Activated CD8-positive, alpha-beta T cell treated with anti-CD3 and anti-CD28 coated beads for 36 hours (primary cell): ENCODE measurements at regions not wholly inside any gene's neighbourhood (a gene's known extent, or its start where the extent isn't known, plus 50 kb on each side); places are given as distances from the start of the nearest gene placed in this dataset.

Experiments
- ATAC-seq: fragments of 200-7000 bp; cut with Tn5 transposase; one replicate; pipeline ENCODE4 v1.10.0; 2021; ENCODE audit warnings: mild to moderate bottlenecking, moderate library complexity
- CTCF ChIA-PET: fragments of 350-600 bp; sonication (Branson Sonifier 250); formaldehyde crosslinking; loops from one replicate; lab custom pipeline; 2021; ENCODE audit warnings: antibody characterized with exemption; lab: Charles Lee
- POLR2A ChIA-PET: fragments of 350-600 bp; sonication (Branson Sonifier 250); formaldehyde crosslinking; loops from one replicate; lab custom pipeline; 2021; ENCODE audit warnings: antibody characterized with exemption; lab: Charles Lee
- DNase-seq: peaks from one replicate; pipeline ENCODE4 v3.0.0-alpha.2; 2020
- H3K27ac Mint-ChIP-seq: one replicate; pipeline ENCODE4 v1.8.0; 2021; ENCODE audit warnings: mild to moderate bottlenecking, mixed read lengths
- H3K27me3 Mint-ChIP-seq: one replicate; pipeline ENCODE4 v1.8.0; 2021; ENCODE audit warnings: mixed read lengths
- H3K36me3 Mint-ChIP-seq: one replicate; pipeline ENCODE4 v1.8.0; 2021; ENCODE audit warnings: low read depth, mixed read lengths
- H3K4me1 Mint-ChIP-seq: one replicate; pipeline ENCODE4 v1.8.0; 2021; ENCODE audit warnings: low read depth, mixed read lengths
- H3K4me3 Mint-ChIP-seq: one replicate; pipeline ENCODE4 v1.8.0; 2021; ENCODE audit warnings: mild to moderate bottlenecking, moderate library complexity, mixed read lengths
- H3K9me3 Mint-ChIP-seq: one replicate; pipeline ENCODE4 v1.8.0; 2021; ENCODE audit warnings: mixed read lengths
- CTCF ChIP-seq: fragments of 200-600 bp; IDR thresholded peaks from one replicate; pipeline ENCODE4 v1.8.0; 2022; ENCODE audit warnings: antibody characterized with exemption, mild to moderate bottlenecking
- intact Hi-C: fragments of 100-400 bp; cut with micrococcal nuclease; formaldehyde crosslinking; loops from one replicate; pipeline ENCODE4 v1.10.0; 2022

DNA sequence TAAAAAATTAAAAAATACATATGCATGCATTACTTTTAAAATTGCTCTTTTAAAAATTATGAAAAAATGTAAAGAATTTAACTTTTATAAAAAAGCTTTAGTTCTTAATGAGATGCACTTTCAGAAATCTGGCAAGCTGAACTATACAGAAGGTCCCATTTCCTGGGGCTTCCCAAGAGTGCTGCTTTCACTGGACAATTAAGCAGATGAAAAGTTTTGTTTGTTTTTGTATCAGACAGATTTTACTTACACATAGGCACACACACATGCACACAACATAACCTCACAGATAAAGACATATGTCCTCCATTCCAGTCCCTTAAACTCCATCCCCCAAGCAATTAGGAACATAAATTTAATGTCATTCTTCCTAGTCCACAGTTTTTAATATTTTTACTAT is 402.3 kb upstream of the ASIC2 start:
- no peaks in the 10 kb centered on the region for H3K9me3 Mint-ChIP-seq
- intact Hi-C loops = no loop called here
- ChIA-PET CTCF (interaction anchor here (1.1 to 2.1 kb wide), 2 partner anchors 21 to 56 kb away, joined by 3 to 6 read pairs; no protein-coding TSS in a partner anchor), POLR2A (interaction anchor here (0.7 to 0.8 kb wide), 2 partner anchors 9 to 17 kb away, joined by 3 read pairs; no protein-coding TSS in a partner anchor)
- no peaks in the 10 kb centered on the region for H3K4me1 Mint-ChIP-seq
- no peak for DNase-seq
- TF ChIP-seq CTCF = no peak
- H3K36me3 Mint-ChIP-seq = no peaks in the 10 kb centered on the region
- peaks cover 13% of the 10 kb centered on the region for H3K27me3 Mint-ChIP-seq
- no peak for ATAC-seq
- H3K4me3 Mint-ChIP-seq = no peak overlapping the region
- H3K27ac Mint-ChIP-seq = no peak overlapping the region

DNA sequence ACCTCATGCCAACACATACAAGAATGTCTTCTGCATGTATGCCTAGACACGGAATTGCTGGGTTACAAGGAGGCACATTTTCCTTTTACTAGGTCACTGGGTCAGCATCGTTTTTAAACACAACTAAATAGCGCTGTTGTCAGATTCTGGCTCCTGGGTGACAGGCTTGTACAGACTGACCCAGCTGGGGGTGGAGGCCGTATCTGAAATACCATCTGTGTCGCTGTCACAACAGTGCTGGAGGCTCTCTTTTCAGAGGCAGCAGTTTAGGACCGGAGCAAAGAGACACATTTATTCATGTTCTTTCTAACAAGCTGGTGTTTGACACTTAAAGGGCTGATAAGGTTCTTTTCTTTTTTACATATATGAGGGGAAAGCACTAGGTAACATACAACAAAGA is 403.0 kb upstream of the ASIC2 start:
- no peak for TF ChIP-seq CTCF
- POLR2A ChIA-PET = no interaction called here
- Mint-ChIP-seq H3K4me1 (no peaks in the 10 kb centered on the region), H3K27me3 (peaks cover 13% of the 10 kb centered on the region), H3K36me3 (no peaks in the 10 kb centered on the region), H3K9me3 (no peaks in the 10 kb centered on the region), H3K27ac (no peak overlapping the region), H3K4me3 (no peak overlapping the region)
- ATAC-seq (no peak), DNase-seq (no peak)
- intact Hi-C loops = no loop called here
- CTCF ChIA-PET = no interaction called here

GRCh38 chr17:33697557-33697956 is 404.5 kb upstream of the ASIC2 start:
- intact Hi-C loops = no loop called here
- no peaks in the 10 kb centered on the region for H3K36me3 Mint-ChIP-seq
- H3K4me1 Mint-ChIP-seq = no peaks in the 10 kb centered on the region
- peaks cover 13% of the 10 kb centered on the region for H3K27me3 Mint-ChIP-seq
- CTCF ChIA-PET = no interaction called here
- H3K4me3 Mint-ChIP-seq = no peak overlapping the region
- DNase-seq (peak; percentile 6), ATAC-seq (peak; percentile 74)
- no peak overlapping the region for H3K27ac Mint-ChIP-seq
- H3K9me3 Mint-ChIP-seq = no peaks in the 10 kb centered on the region
- POLR2A ChIA-PET = no interaction called here
- no peak for TF ChIP-seq CTCF

DNA sequence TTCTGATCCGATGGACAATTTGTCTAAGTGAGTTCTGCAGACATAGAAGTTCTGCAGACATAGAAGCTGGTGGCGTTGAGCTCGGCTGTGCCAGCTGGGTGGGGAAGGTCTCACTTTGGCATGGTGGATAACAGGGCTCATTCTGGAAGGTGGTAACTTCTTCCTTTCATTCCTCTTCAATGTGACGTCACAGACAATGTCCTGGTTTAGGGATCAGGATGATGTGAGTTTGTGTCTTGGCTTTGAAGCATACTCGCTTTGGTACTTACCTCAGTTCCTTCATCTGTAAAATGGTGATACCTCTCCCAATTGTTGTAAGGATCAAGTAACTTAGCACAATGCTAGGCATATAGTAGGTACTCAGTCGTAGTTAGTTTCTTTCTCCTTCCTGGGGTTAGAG is 408.8 kb upstream of the ASIC2 start:
- POLR2A ChIA-PET = no interaction called here
- H3K4me3 Mint-ChIP-seq = no peak overlapping the region
- H3K27me3 Mint-ChIP-seq = peaks cover 9% of the 10 kb centered on the region
- intact Hi-C loops = no loop called here
- no peak for TF ChIP-seq CTCF
- no peaks in the 10 kb centered on the region for H3K36me3 Mint-ChIP-seq
- no peaks in the 10 kb centered on the region for H3K9me3 Mint-ChIP-seq
- ATAC-seq (no peak), DNase-seq (no peak)
- CTCF ChIA-PET = no interaction called here
- no peaks in the 10 kb centered on the region for H3K4me1 Mint-ChIP-seq
- H3K27ac Mint-ChIP-seq = no peak overlapping the region

DNA sequence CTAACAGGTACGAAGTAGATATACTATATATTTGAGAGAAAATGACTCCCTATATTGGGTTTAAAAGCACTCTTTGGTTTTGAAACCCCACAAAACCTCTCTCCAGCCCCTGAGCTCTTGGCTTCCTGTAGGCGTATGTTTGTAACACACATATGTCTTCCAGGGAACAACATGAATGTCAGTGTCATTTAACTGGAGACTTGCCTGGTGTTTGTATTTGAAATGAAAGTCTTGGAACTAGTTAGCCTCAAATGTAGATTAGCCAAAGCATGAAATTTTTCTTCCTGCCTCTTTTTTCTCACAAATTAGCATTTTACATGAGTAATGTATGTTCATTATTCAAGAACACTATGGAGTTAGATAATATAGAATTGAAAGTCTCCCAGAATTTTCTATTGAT is 411.8 kb upstream of the ASIC2 start:
- Mint-ChIP-seq H3K4me1 (no peaks in the 10 kb centered on the region), H3K9me3 (no peaks in the 10 kb centered on the region), H3K27ac (no peak overlapping the region), H3K27me3 (no peaks in the 10 kb centered on the region), H3K4me3 (no peak overlapping the region), H3K36me3 (no peaks in the 10 kb centered on the region)
- POLR2A ChIA-PET = no interaction called here
- ATAC-seq (no peak), DNase-seq (no peak)
- intact Hi-C loops = no loop called here
- no peak for TF ChIP-seq CTCF
- CTCF ChIA-PET = no interaction called here
